ENCODE measurements at regions not wholly inside any gene's neighbourhood (a gene's known extent, or its start where the extent isn't known, plus 50 kb on each side); places are given as distances from the start of the nearest gene placed in this dataset.

DNA sequence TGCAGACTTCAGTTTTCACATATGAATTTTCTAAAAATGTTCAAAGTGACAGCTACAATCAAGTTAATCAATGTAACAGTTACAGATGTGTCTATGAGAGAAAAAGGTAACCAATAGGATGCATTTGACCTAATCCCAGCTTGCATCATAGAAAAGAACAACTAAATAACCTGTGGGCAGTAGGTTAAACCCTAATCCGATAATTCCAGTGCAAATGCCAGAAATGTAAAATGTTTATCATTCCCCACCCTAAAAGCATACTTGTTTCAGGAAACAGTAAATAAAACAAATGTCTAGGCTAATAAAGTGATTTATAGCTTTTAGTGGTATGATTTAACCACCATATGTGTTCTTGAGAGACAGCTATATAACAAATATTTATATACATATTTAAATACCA, 592.6 kb downstream of the PRELID2 start:
- no peak for DNase-seq

DNA sequence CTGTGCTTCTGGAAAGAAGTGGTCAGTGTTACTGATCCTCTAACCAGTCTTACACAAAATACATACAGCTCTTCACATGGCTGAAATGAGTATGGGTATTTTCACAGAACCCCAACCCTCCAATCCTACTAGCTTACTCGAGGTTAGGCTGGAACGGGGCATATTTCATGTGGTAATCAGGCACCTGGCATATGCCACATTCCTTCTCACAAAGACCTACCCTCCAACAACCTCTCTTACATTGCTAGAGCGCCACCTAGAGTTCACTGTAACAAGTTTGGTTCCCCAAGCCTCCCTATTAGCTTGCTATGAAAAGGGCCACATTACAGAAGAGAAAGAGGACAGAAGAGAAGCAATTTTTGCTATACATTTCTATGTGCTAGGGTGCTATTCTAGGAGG, 597.3 kb downstream of the PRELID2 start:
- DNase-seq = no peak

DNA sequence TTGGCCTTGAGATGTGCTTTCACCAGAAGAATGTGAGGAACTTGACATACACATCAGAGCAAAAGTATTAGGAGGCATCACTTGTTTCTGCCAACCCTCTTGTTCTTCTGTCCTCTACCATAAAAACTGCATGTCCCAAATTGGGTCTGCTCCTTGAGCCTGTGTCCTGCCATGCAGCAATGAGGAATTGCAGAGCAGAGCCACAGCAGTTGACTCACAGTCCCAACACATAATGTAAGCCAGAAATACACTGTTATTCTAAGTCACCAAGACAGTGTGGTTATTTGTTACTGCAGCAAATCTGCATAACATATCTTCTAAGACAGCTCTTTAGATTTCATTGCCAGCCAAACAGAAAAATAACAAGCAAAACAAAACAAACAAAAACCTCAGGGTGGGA, 598.2 kb downstream of the PRELID2 start:
- DNase-seq = no peak

DNA sequence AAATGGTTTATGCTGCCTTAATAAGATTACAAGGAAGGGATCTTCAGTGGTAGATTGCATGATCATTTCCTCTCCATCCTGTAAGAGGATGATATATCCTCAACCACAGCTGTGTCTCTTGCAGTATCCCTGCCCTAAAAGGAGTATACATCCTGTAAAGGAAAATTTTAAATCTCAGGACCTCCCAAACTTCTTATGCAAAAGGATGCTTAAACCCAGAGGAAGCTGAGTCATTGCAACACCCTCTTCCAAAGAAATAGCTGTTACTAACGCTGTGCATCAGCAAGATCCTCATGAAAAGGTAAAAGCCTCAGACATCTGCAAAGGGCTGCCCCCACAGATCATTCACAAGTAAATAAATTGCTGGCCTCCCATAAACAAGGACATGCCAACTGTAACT, 599.0 kb downstream of the PRELID2 start:
- DNase-seq = no peak

- no peak for DNase-seq
Observed at GRCh38 chr5:145233461-145233860, 601.7 kb downstream of the PRELID2 start.

GRCh38 chr5:145230781-145231180, 604.4 kb downstream of the PRELID2 start:
- DNase-seq = no peak

GRCh38 chr5:145228564-145228963, 606.6 kb downstream of the PRELID2 start:
- no peak for DNase-seq

- no peak for DNase-seq
Observed at GRCh38 chr5:145227881-145228280, 607.3 kb downstream of the PRELID2 start.

GRCh38 chr5:145226726-145227125, 608.4 kb downstream of the PRELID2 start:
- DNase-seq = no peak

- no peak for DNase-seq
Observed at GRCh38 chr5:145225529-145225928, 609.6 kb downstream of the PRELID2 start.

DNA sequence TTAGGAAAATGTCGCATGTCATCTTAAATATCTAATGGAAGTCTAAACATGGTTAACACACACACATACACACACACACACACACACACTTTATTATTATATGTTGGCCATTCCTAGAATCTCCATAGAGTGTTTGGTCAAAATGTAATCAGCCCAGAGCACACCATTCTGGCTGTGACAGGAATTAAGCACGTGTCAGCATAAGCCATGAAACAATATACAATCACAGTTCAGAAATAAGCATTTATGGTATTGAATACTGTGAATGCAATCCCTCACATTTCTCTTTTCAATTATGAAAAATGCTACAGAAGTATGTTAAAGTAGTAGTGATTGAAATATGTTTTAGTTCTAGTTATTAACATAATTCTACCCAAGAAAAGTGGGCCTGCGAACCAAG, 611.6 kb downstream of the PRELID2 start:
- DNase-seq = no peak

DNA sequence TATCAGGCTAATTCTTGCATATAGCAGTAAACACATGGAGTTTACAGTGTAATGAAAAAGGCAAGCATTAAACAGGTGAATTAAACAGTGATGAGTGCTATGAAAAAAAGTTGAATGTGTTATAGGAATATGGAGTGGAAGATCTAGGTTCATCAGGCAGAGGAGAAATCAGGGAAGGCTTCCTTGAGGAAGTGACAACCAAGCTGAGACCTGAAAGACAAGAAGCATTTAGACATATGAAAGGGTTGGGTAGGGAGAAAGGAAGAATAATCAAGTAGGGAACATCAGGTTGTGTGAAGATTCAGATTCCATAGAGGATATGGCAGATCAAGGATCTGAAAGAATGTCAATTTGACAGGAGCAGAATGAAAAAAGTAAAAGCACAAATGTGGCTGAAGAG, 612.5 kb downstream of the PRELID2 start:
- no peak for DNase-seq

- no peak for DNase-seq
Observed at GRCh38 chr5:145221416-145221815, 613.7 kb downstream of the PRELID2 start.

DNA sequence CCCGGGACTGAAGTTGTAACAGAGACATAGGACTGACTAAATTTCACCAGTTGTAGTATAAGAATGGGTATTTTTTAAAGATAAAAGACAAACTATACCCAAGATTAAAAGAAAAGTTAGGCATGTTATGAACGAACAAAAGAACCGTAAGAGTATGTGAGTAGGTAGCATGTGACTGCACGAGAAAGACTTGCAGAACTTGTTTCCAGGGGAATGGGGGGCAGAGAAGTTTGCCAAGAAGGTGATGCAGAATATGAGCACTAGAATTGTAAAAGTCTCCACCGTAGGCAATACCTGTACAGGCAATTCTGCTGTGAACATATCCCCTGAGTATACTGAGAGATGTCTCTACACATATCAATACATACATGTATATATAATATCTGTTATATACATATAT, 614.7 kb downstream of the PRELID2 start:
- DNase-seq = no peak

GRCh38 chr5:145218982-145219381, 616.2 kb downstream of the PRELID2 start:
- DNase-seq = no peak

GRCh38 chr5:145218019-145218418, 617.1 kb downstream of the PRELID2 start:
- DNase-seq = no peak

DNA sequence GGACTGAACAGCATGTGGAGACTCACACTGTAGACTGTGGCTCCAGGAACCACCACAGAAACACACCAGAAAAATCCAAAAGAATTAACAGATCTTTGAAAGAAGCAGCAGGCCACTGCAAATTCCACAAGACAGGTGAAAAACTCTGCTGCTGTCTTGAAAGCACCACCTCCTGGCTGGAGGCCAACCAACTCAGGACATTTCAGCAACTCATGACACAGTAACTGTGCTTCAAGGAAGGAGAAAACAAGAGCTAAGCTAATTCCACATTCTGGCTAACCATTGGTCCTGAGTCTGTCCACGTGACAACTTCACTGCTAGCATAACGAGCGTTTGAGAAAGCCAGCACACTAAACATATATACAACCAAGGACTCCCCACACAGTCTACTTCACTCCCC, 625.1 kb downstream of the PRELID2 start:
- DNase-seq = no peak

DNA sequence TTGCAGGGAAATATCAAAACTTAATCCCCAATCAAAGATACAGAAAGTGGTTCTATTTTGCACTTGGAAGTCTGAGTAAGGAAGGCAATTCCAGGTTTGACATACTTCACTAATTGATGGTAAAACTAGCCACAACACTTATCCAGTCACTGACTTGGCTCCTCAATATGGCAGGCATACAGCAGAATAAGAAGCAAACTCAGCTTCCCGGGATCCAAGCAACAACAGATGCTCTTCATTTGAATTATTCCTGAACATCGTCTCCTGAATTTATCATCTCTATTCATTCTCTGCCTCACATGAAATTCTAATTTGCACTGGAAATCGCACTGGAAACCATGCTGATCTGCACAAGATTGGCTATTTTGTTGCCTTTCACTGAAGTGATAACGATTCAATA, 629.6 kb downstream of the PRELID2 start:
- DNase-seq = no peak

DNA sequence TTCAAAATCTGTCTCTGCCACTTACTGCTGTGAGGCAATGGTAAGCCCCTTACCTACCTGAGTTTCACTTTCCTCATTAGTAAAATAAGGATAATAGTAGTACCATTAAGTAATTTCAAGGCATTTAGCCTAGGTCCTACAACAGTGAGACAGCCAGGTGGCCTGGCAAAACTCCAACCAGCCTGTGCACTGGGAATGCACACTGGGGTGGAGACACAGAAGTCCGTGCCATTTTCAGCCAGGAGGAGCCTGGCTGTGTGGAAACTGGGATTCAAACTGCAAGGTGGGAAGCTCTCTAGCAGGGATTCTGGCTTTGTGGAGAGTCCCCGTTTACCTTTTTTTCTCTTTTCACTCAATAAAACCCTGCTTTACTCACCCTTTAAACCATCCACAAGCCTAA, 630.4 kb downstream of the PRELID2 start:
- DNase-seq = no peak

- DNase-seq = no peak
Observed at GRCh38 chr5:145203193-145203592, 631.9 kb downstream of the PRELID2 start.

- DNase-seq = no peak
Observed at GRCh38 chr5:145198525-145199260, 636.4 kb downstream of the PRELID2 start.

DNA sequence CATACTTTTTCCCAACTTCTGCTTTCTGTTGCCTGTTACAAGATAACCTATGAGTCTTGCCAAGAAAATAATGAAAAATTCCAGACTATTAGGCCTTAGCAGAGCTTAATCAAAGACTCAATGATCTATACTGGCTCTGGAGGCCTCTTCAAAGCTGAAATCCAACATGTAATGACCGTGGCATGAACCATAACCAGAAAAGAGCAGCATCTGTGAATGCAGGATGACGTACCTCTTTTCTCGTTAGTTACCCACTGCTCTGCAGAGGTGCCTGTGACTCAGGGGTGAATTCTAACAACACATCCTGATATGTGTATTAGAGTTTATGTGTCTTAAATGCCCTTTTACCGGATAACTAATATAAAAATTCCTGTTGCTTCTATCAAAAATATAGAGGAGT, 645.4 kb downstream of the PRELID2 start:
- DNase-seq = no peak

- no peak for DNase-seq
Observed at GRCh38 chr5:145180371-145180770, 654.8 kb downstream of the PRELID2 start.

GRCh38 chr5:145178641-145179523, 656.3 kb downstream of the PRELID2 start:
- DNase-seq = no peak

Data from skin of body (tissue), 1 donor.